Neural cell (in vitro differentiated cells): ENCODE measurements at regions not wholly inside any gene's neighbourhood (a gene's known extent, or its start where the extent isn't known, plus 50 kb on each side); places are given as distances from the start of the nearest gene placed in this dataset.

Experiments
- CTCF ChIP-seq: fragments of 450-650 bp; IDR thresholded peaks from 2 replicates; pipeline ENCODE4 v1.5.1; 2014; ENCODE audit warnings: antibody characterized with exemption, mild to moderate bottlenecking, moderate library complexity; ENCODE audit not compliant: poor library complexity, severe bottlenecking
- EZH2 ChIP-seq: fragments of 200-600, 300-800 bp; shearing (Covaris generic), sonication (generic); IDR thresholded peaks from 2 replicates; pipeline ENCODE4 v1.6.1; 2014; ENCODE audit warnings: antibody characterized with exemption, low read length, borderline replicate concordance, mild to moderate bottlenecking; ENCODE audit not compliant: insufficient read depth, poor library complexity, severe bottlenecking
- POLR2AphosphoS5 ChIP-seq: IDR thresholded peaks from 2 replicates; pipeline ENCODE4 v1.6.1; 2012
- RAD21 ChIP-seq: fragments of 450-650 bp; conservative IDR thresholded peaks from 2 replicates; pipeline ENCODE4 v1.6.1; 2014; ENCODE audit warnings: antibody characterized with exemption, mild to moderate bottlenecking, moderate library complexity
- SMC3 ChIP-seq: fragments of 450-650 bp; conservative IDR thresholded peaks from 2 replicates; pipeline ENCODE4 v1.6.1; 2014; ENCODE audit warnings: antibody characterized with exemption, mild to moderate bottlenecking, moderate library complexity; ENCODE audit not compliant: poor library complexity
- TAF1 ChIP-seq: IDR thresholded peaks from 2 replicates; pipeline ENCODE4 v1.6.1; 2012; ENCODE audit warnings: low read depth

- TF ChIP-seq TAF1 (no peak), EZH2 (no peak), SMC3 (no peak), POLR2AphosphoS5 (no peak), CTCF (no peak), RAD21 (no peak)
Observed at GRCh38 chr4:60989141-60989540, 211.0 kb upstream of the ADGRL3 start.
